RWPE2 (cell line): ENCODE measurements at regions not wholly inside any gene's neighbourhood (a gene's known extent, or its start where the extent isn't known, plus 50 kb on each side); places are given as distances from the start of the nearest gene placed in this dataset.

ENCODE experiments used
- ATAC-seq: fragments of 200-7000 bp; cut with Tn5 transposase; 3 replicates; pipeline ENCODE4 v1.9.1; 2021; ENCODE audit warnings: low read depth
- DNase-seq: peaks from one replicate; pipeline ENCODE4 v3.0.0-alpha.2; 2020; ENCODE audit warnings: low spot score
- H3K27ac ChIP-seq: fragments of 450-650 bp; 2 replicates; pipeline ENCODE4 v1.5.1; 2017; ENCODE audit warnings: mild to moderate bottlenecking; ENCODE audit not compliant: poor library complexity, severe bottlenecking
- H3K27me3 ChIP-seq: fragments of 250-450 bp; sonication (Bioruptor Pico); 2 replicates; pipeline ENCODE4 v1.5.1; 2021; ENCODE audit warnings: mild to moderate bottlenecking, moderate library complexity; ENCODE audit not compliant: insufficient read depth, poor library complexity, severe bottlenecking
- H3K36me3 ChIP-seq: fragments of 250-450 bp; sonication (Bioruptor Pico); 2 replicates; pipeline ENCODE4 v1.5.1; 2020; ENCODE audit warnings: low read depth, mild to moderate bottlenecking, moderate library complexity
- H3K4me1 ChIP-seq: fragments of 250-450 bp; sonication (Bioruptor Pico); 2 replicates; pipeline ENCODE4 v1.5.1; 2021; ENCODE audit warnings: mild to moderate bottlenecking, moderate library complexity; ENCODE audit not compliant: insufficient read depth, poor library complexity, severe bottlenecking
- H3K4me3 ChIP-seq: fragments of 250-450 bp; sonication (Bioruptor Pico); 2 replicates; pipeline ENCODE4 v1.5.1; 2021; ENCODE audit warnings: mild to moderate bottlenecking, moderate library complexity; ENCODE audit not compliant: severe bottlenecking
- H3K9me3 ChIP-seq: fragments of 250-450 bp; sonication (Bioruptor Pico); 2 replicates; pipeline ENCODE4 v1.5.1; 2021; ENCODE audit warnings: mild to moderate bottlenecking, moderate library complexity; ENCODE audit not compliant: severe bottlenecking
- TF ChIP-seq, protein P1 (sequence below): fragments of 450-650 bp; IDR thresholded peaks from one replicate; pipeline ENCODE4 v1.5.1; 2017; ENCODE audit warnings: mild to moderate bottlenecking, moderate library complexity; ENCODE audit not compliant: poor library complexity, severe bottlenecking

DNA sequence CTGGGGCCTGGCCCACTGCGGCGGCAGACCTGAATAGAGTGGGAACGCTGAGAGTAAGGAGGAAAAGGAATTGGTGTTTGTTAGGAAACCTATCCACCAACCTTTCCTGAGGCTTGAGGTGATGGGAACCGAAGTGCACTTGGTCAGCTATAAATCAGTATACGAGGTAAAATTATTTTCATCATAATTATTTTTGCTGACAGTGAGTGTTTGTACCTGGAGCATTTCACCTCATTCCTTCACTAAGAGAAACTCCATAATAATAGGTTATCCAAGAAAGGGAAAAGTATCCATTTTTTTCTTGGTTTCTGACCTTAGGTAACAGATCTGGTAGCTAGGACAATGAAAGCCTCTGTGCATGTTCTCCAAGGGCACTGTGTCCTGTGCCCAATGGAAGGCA is 138.6 kb upstream of the RGPD4 start:
- Histone ChIP-seq H3K36me3 (no peaks in the 10 kb centered on the region), H3K27ac (no peak overlapping the region), H3K4me1 (no peaks in the 10 kb centered on the region), H3K9me3 (no peaks in the 10 kb centered on the region), H3K27me3 (no peaks in the 10 kb centered on the region), H3K4me3 (no peak overlapping the region)
- ATAC-seq (no peak), DNase-seq (no peak)
- TF ChIP-seq, protein P1, sequence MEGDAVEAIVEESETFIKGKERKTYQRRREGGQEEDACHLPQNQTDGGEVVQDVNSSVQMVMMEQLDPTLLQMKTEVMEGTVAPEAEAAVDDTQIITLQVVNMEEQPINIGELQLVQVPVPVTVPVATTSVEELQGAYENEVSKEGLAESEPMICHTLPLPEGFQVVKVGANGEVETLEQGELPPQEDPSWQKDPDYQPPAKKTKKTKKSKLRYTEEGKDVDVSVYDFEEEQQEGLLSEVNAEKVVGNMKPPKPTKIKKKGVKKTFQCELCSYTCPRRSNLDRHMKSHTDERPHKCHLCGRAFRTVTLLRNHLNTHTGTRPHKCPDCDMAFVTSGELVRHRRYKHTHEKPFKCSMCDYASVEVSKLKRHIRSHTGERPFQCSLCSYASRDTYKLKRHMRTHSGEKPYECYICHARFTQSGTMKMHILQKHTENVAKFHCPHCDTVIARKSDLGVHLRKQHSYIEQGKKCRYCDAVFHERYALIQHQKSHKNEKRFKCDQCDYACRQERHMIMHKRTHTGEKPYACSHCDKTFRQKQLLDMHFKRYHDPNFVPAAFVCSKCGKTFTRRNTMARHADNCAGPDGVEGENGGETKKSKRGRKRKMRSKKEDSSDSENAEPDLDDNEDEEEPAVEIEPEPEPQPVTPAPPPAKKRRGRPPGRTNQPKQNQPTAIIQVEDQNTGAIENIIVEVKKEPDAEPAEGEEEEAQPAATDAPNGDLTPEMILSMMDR = no peak

DNA sequence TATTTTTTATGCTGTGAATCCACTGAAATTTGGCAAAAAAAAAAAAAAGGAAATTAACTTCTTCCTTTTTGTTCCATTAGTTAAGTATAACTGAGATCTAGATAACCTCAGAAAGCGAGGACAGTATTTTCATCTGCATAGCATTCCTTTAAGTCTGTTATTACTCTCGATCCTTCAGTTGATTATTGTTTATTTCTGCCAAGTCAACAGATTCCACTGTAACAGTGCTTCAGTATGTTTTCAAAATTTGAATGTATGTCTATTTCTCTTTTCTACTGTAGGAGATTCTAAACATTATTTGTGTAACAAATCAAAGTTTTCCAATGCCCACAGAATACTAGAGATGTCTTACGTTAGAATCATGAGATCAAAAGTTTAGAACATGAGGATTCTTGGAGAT is 133.1 kb upstream of the RGPD4 start:
- TF ChIP-seq, protein P1 = no peak

DNA sequence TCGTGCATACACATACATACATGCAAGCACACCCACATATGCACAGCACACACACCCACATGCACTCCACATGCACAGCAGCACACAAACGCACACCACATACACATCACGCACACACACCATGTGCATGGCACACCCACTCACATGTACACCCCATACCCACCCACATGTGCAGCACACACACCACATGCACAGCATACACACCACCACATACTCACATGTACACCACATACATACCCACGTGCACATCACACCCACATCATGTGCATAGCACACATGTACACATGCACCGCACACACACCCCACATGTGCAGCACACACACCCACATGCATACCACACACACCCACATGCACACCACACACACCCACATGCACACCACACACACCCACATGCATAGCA is 132.0 kb upstream of the RGPD4 start:
- no peak for ATAC-seq
- TF ChIP-seq, protein P1 = no peak
- Histone ChIP-seq H3K4me1 (no peaks in the 10 kb centered on the region), H3K4me3 (no peak overlapping the region), H3K36me3 (no peaks in the 10 kb centered on the region), H3K27me3 (peaks cover 2% of the 10 kb centered on the region), H3K9me3 (no peaks in the 10 kb centered on the region), H3K27ac (no peak overlapping the region)
- no peak for DNase-seq

More for the DNA sequence above, 133.1 kb upstream of the RGPD4 start:
- Histone ChIP-seq H3K36me3 (no peaks in the 10 kb centered on the region), H3K9me3 (no peaks in the 10 kb centered on the region), H3K4me3 (no peak overlapping the region), H3K27me3 (peaks cover under 1% of the 10 kb centered on the region), H3K27ac (no peak overlapping the region), H3K4me1 (no peaks in the 10 kb centered on the region)
- no peak for DNase-seq
- no peak for ATAC-seq

DNA sequence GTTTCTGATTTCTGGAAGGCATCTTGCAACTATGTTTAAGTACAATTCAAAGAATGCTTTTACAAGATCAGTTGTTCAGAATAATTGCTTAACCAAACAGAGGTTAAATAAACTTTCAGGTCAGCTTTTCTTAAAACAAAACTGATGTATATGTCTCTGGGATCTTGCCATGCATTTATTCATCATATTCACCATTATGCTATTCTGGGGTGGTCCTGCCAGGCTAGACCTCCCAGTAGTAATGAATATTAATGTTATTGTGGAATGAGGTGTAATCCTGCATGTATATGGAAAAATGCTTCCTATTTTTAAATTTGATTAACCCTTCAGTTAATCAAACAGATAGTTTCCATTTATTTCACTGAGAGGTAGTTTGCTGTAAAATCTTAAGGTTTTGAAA is 129.3 kb upstream of the RGPD4 start:
- Histone ChIP-seq H3K4me1 (no peaks in the 10 kb centered on the region), H3K27me3 (peaks cover 2% of the 10 kb centered on the region), H3K9me3 (no peaks in the 10 kb centered on the region), H3K4me3 (no peak overlapping the region), H3K27ac (no peak overlapping the region), H3K36me3 (no peaks in the 10 kb centered on the region)
- no peak for ATAC-seq
- DNase-seq = no peak
- TF ChIP-seq, protein P1 = no peak

DNA sequence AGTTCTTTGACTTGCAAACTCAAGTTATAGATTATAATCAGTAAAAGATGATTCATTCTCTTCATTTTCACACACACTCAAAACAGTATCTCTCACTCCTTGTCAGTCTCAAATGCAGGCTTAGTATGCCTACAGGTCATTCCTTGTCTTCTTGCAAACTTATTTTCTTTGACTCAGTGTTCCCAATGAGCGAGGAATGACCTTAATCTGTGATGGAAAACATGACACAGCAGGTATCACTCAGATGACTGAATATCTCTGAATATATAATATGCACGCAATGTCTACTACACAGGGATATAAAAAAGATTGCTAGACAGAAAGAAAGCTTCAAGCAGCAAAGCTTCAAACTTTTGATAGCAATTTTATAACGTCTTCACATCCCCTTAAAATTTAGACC is 127.8 kb upstream of the RGPD4 start:
- no peaks in the 10 kb centered on the region for H3K4me1 ChIP-seq
- no peaks in the 10 kb centered on the region for H3K9me3 ChIP-seq
- ATAC-seq (no peak), DNase-seq (no peak)
- H3K27ac ChIP-seq = no peak overlapping the region
- TF ChIP-seq, protein P1 = no peak
- peaks cover 2% of the 10 kb centered on the region for H3K27me3 ChIP-seq
- no peak overlapping the region for H3K4me3 ChIP-seq
- no peaks in the 10 kb centered on the region for H3K36me3 ChIP-seq
